ENCODE measurements at regions not wholly inside any gene's neighbourhood (a gene's known extent, or its start where the extent isn't known, plus 50 kb on each side); places are given as distances from the start of the nearest gene placed in this dataset.
"Not testable (repeated sequence)": the region's sequence is repeated elsewhere in the genome, so short reads cannot be mapped to it uniquely, and the experiment has no call there.

DNA sequence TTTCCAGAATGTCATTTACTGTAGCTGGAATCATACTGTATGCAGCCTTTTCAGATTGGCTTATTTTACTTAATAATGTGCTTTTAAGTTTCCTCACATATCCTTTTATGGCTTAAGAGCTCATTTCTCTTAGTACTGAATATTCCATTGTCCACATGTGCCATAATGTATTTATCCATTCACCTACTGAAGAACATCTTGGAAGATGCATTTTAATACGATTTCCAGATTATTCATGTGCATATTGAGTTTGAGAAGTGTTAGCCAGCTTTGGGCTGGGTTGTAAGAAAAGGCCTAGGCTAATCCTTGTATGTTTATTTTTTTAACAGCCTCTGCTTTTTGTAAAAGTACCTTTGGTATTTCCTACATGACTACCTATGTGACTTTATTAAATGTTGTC lies 109.3 kb upstream of the MDFIC start:
- BruUV-seq (replicated peaks): no TSS peak
- intact Hi-C loops (cut with micrococcal nuclease): no loop called here
- H3K27me3 ChIP-seq (ENCODE audit: insufficient read depth, low read length): no peaks in the 10 kb centered on the region
- H3K9me3 ChIP-seq (ENCODE audit: control insufficient read depth in 1 of 2, insufficient read depth in 1 of 2, low read depth in 1 of 2, low read length in 2 of 2): no peaks in the 10 kb centered on the region
- ChIA-PET POLR2A (no interaction called here), CTCF (no interaction called here), RAD21 (ENCODE audit: low non-redundant PET in 1 of 2, low total read pairs in 2 of 2, uncharacterized antibody in 2 of 2, unreplicated experiment in 2 of 2) (no interaction called here)
- no peaks in the 10 kb centered on the region for H3K4me1 ChIP-seq (ENCODE audit: control insufficient read depth in 1 of 2, insufficient read depth in 2 of 2, low read length in 2 of 2)
- H3K27ac ChIP-seq (ENCODE audit: low read depth, low read length): no peak overlapping the region
- no peak for ATAC-seq
- no peaks in the 10 kb centered on the region for H3K36me3 ChIP-seq (ENCODE audit: control insufficient read depth in 1 of 2, insufficient read depth in 2 of 2, low read length in 2 of 2)
- H3K4me2 ChIP-seq (ENCODE audit: low read length): no peak overlapping the region
- no peak overlapping the region for H3K9ac ChIP-seq (ENCODE audit: low read length)
- no peak overlapping the region for H3K4me3 ChIP-seq (replicated peaks in 1 of 2; ENCODE audit: low read depth in 1 of 2, low read length in 2 of 2)
- no peaks in the 10 kb centered on the region for H3K79me2 ChIP-seq (ENCODE audit: insufficient read depth, low read length)
- H3K9me2 ChIP-seq (ENCODE audit: insufficient read depth): no peaks in the 10 kb centered on the region
- no peaks in the 10 kb centered on the region for H4K20me1 ChIP-seq (ENCODE audit: insufficient read depth)
- no peak for TF ChIP-seq TCF7L2 (IDR thresholded peaks at IDR 0.05; ENCODE audit: borderline replicate concordance, extremely low read depth, insufficient read depth, insufficient read length)
- no peak for TF ChIP-seq SP1 (IDR thresholded peaks at IDR 0.05; ENCODE audit: low read depth)
- TF ChIP-seq CBX3 (IDR thresholded peaks at IDR 0.05; ENCODE audit: low read depth): no peak
- no peak for TF ChIP-seq CEBPB (IDR thresholded peaks at IDR 0.05; ENCODE audit: low read depth)
- TF ChIP-seq JUND (IDR thresholded peaks at IDR 0.05): no peak
- no peak for TF ChIP-seq SIN3A (IDR thresholded peaks at IDR 0.05; ENCODE audit: low read depth)
- TF ChIP-seq, protein P1, sequence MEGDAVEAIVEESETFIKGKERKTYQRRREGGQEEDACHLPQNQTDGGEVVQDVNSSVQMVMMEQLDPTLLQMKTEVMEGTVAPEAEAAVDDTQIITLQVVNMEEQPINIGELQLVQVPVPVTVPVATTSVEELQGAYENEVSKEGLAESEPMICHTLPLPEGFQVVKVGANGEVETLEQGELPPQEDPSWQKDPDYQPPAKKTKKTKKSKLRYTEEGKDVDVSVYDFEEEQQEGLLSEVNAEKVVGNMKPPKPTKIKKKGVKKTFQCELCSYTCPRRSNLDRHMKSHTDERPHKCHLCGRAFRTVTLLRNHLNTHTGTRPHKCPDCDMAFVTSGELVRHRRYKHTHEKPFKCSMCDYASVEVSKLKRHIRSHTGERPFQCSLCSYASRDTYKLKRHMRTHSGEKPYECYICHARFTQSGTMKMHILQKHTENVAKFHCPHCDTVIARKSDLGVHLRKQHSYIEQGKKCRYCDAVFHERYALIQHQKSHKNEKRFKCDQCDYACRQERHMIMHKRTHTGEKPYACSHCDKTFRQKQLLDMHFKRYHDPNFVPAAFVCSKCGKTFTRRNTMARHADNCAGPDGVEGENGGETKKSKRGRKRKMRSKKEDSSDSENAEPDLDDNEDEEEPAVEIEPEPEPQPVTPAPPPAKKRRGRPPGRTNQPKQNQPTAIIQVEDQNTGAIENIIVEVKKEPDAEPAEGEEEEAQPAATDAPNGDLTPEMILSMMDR (IDR thresholded peaks at IDR 0.05 in 2 of 3, conservative IDR thresholded peaks at IDR 0.05 in 1 of 3; ENCODE audit: borderline replicate concordance in 1 of 3, insufficient read depth in 1 of 3, low read depth in 2 of 3, low read length in 2 of 3): no peak
- no peak for TF ChIP-seq ZNF274 (IDR thresholded peaks at IDR 0.05; ENCODE audit: low read depth, low read length)
- no peak for DNase-seq (ENCODE audit: low read depth, low spot score)
- H2AFZ ChIP-seq (ENCODE audit: low read depth, low read length, poor library complexity, severe bottlenecking): no peak overlapping the region

DNA sequence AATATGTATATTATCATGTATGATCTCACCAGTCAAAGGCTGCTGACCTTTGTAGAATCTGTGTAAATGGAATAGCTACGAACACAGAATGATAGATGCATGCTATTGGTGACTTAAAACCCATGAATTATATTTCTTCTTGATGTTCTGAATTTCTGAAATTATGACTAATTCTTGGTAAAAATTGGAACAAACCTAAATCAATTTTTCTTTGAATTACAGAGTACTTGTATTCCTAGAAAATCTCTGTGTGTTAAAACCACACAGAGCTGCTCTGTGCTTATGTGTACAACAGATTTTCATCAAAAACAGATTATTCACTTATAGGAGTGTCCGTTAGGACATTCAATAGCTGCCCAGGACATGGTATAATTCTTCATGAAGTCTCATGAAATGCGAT lies 108.3 kb upstream of the MDFIC start:
- Histone ChIP-seq H3K79me2 (ENCODE audit: insufficient read depth, low read length) (no peaks in the 10 kb centered on the region), H3K9ac (ENCODE audit: low read length) (no peak overlapping the region), H3K36me3 (ENCODE audit: control insufficient read depth in 1 of 2, insufficient read depth in 2 of 2, low read length in 2 of 2) (no peaks in the 10 kb centered on the region), H3K9me2 (ENCODE audit: insufficient read depth) (no peaks in the 10 kb centered on the region), H4K20me1 (ENCODE audit: insufficient read depth) (no peaks in the 10 kb centered on the region), H3K4me2 (ENCODE audit: low read length) (no peak overlapping the region), H3K27ac (ENCODE audit: low read depth, low read length) (no peak overlapping the region), H3K27me3 (ENCODE audit: insufficient read depth, low read length) (no peaks in the 10 kb centered on the region), H3K4me1 (ENCODE audit: control insufficient read depth in 1 of 2, insufficient read depth in 2 of 2, low read length in 2 of 2) (peaks cover 0 to 6% of the 10 kb centered on the region in 2 experiments; a peak in 2 of 4 replicates), H3K4me3 (replicated peaks in 1 of 2; ENCODE audit: low read depth in 1 of 2, low read length in 2 of 2) (no peak overlapping the region), H3K9me3 (ENCODE audit: control insufficient read depth in 1 of 2, insufficient read depth in 1 of 2, low read depth in 1 of 2, low read length in 2 of 2) (no peaks in the 10 kb centered on the region), H2AFZ (ENCODE audit: low read depth, low read length, poor library complexity, severe bottlenecking) (no peak overlapping the region)
- intact Hi-C loops (cut with micrococcal nuclease): no loop called here
- no peak for DNase-seq (ENCODE audit: low read depth, low spot score)
- no peak for ATAC-seq
- ChIA-PET CTCF (no interaction called here), POLR2A (no interaction called here), RAD21 (ENCODE audit: low non-redundant PET in 1 of 2, low total read pairs in 2 of 2, uncharacterized antibody in 2 of 2, unreplicated experiment in 2 of 2) (no interaction called here)
- TF ChIP-seq EGR1 (IDR thresholded peaks at IDR 0.05; ENCODE audit: low read depth): no peak
- no peak for TF ChIP-seq POLR2AphosphoS5 (IDR thresholded peaks at IDR 0.05; ENCODE audit: low read depth, low read length)
- TF ChIP-seq, protein P2, sequence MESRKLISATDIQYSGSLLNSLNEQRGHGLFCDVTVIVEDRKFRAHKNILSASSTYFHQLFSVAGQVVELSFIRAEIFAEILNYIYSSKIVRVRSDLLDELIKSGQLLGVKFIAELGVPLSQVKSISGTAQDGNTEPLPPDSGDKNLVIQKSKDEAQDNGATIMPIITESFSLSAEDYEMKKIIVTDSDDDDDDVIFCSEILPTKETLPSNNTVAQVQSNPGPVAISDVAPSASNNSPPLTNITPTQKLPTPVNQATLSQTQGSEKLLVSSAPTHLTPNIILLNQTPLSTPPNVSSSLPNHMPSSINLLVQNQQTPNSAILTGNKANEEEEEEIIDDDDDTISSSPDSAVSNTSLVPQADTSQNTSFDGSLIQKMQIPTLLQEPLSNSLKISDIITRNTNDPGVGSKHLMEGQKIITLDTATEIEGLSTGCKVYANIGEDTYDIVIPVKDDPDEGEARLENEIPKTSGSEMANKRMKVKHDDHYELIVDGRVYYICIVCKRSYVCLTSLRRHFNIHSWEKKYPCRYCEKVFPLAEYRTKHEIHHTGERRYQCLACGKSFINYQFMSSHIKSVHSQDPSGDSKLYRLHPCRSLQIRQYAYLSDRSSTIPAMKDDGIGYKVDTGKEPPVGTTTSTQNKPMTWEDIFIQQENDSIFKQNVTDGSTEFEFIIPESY (IDR thresholded peaks at IDR 0.05; ENCODE audit: extremely low read depth, insufficient replicate concordance, low read length): no peak
- BruUV-seq (replicated peaks): no TSS peak

DNA sequence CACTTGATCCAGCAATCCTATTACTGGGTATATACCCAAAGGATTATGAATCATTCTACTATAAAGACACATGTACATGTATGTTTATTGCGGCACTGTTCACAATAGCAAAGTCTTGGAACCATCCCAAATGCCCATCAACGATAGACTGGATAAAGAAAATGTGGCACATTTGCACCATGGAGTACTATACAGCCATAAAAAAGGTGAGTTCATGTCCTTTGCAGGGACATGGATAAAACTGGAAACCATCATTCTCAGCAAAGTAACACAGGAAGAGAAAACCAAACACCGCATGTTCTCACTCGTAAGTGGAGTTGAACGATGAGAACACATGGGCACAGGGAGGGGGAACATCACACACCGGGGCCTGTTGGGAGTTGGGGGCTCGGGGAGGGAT lies 104.9 kb upstream of the MDFIC start:
- CTCF ChIA-PET; H3K27me3 ChIP-seq (ENCODE audit: insufficient read depth, low read length); H3K27ac ChIP-seq (ENCODE audit: low read depth, low read length); H3K4me2 ChIP-seq (ENCODE audit: low read length); intact Hi-C loops (cut with micrococcal nuclease); H4K20me1 ChIP-seq (ENCODE audit: insufficient read depth); H3K36me3 ChIP-seq (ENCODE audit: control insufficient read depth in 1 of 2, insufficient read depth in 2 of 2, low read length in 2 of 2); H2AFZ ChIP-seq (ENCODE audit: low read depth, low read length, poor library complexity, severe bottlenecking); POLR2A ChIA-PET; H3K9ac ChIP-seq (ENCODE audit: low read length); H3K9me3 ChIP-seq (ENCODE audit: control insufficient read depth in 1 of 2, insufficient read depth in 1 of 2, low read depth in 1 of 2, low read length in 2 of 2); DNase-seq (ENCODE audit: low read depth, low spot score); RAD21 ChIA-PET (ENCODE audit: low non-redundant PET in 1 of 2, low total read pairs in 2 of 2, uncharacterized antibody in 2 of 2, unreplicated experiment in 2 of 2); ATAC-seq; H3K4me3 ChIP-seq (replicated peaks in 1 of 2; ENCODE audit: low read depth in 1 of 2, low read length in 2 of 2); BruUV-seq (replicated peaks); H3K9me2 ChIP-seq (ENCODE audit: insufficient read depth); H3K79me2 ChIP-seq (ENCODE audit: insufficient read depth, low read length): not testable (repeated sequence)
- peaks cover 9 to 25% of the 10 kb centered on the region in 2 experiments for H3K4me1 ChIP-seq (ENCODE audit: control insufficient read depth in 1 of 2, insufficient read depth in 2 of 2, low read length in 2 of 2)

Data from HCT116 (cell line).